Omental fat pad (tissue), 3 donors: ENCODE measurements at regions not wholly inside any gene's neighbourhood (a gene's known extent, or its start where the extent isn't known, plus 50 kb on each side); places are given as distances from the start of the nearest gene placed in this dataset.
"Not testable (repeated sequence)": the region's sequence is repeated elsewhere in the genome, so short reads cannot be mapped to it uniquely, and the experiment has no call there.

Experiments
- ATAC-seq: fragments of 150-250 bp; one replicate; pipeline ENCODE4 v1.9.1; 2016; ENCODE audit warnings: mild to moderate bottlenecking, moderate library complexity; ENCODE audit not compliant: low FRiP score
- DNase-seq: peaks from one replicate; pipeline ENCODE4 v3.0.0-alpha.2; 2019; ENCODE audit warnings: low spot score
- CTCF ChIP-seq, 3 donors: fragments of 450-650 bp; IDR thresholded peaks; one replicate each; pipeline ENCODE4 v1.5.1; 2016 to 2017; ENCODE audit warnings: antibody characterized with exemption in 3 of 3, mild to moderate bottlenecking in 3 of 3, moderate library complexity in 2 of 3

GRCh38 chr13:87206708-87207107, 464.5 kb upstream of the SLITRK5 start:
- DNase-seq, result no peak
- TF ChIP-seq CTCF (IDR thresholded peaks at IDR 0.05), result no peak
- ATAC-seq, result no peak

- no peak for ATAC-seq
- DNase-seq, result no peak
- TF ChIP-seq CTCF (IDR thresholded peaks at IDR 0.05), result no peak
Measured at GRCh38 chr13:87207280-87208003, 463.7 kb upstream of the SLITRK5 start.

GRCh38 chr13:87208636-87209035, 462.5 kb upstream of the SLITRK5 start:
- TF ChIP-seq CTCF (IDR thresholded peaks at IDR 0.05), result no peak
- ATAC-seq, result no peak
- DNase-seq, result no peak

GRCh38 chr13:87234981-87235380, 436.2 kb upstream of the SLITRK5 start:
- no peak for ATAC-seq
- TF ChIP-seq CTCF (IDR thresholded peaks at IDR 0.05), result no peak
- no peak for DNase-seq

GRCh38 chr13:87235621-87236020, 435.6 kb upstream of the SLITRK5 start:
- TF ChIP-seq CTCF (IDR thresholded peaks at IDR 0.05), result no peak
- ATAC-seq, result no peak

GRCh38 chr13:87244256-87244890, 426.8 kb upstream of the SLITRK5 start:
- no peak for TF ChIP-seq CTCF (IDR thresholded peaks at IDR 0.05)
- DNase-seq (no peak), ATAC-seq (no peak)

More at GRCh38 chr13:87235621-87236020, 435.6 kb upstream of the SLITRK5 start:
- no peak for DNase-seq

GRCh38 chr13:87249847-87250246, 421.3 kb upstream of the SLITRK5 start:
- not testable (repeated sequence) for ATAC-seq, DNase-seq
